GM23338 (cell line): ENCODE measurements at regions not wholly inside any gene's neighbourhood (a gene's known extent, or its start where the extent isn't known, plus 50 kb on each side); places are given as distances from the start of the nearest gene placed in this dataset.

Source experiments
- ATAC-seq: fragments of 200-7000 bp; cut with Tn5 transposase; 3 replicates; pipeline ENCODE4 v1.9.1; 2020
- DNase-seq: peaks from one replicate; pipeline ENCODE4 v3.0.0-alpha.2; 2015; ENCODE audit warnings: low spot score
- H2AFZ ChIP-seq: fragments of 200-600 bp; sonication (generic); 2 replicates; pipeline ENCODE4 v1.8.0; 2016; ENCODE audit warnings: antibody characterized with exemption, mild to moderate bottlenecking, moderate library complexity
- H3F3A ChIP-seq: fragments of 200-600 bp; sonication (generic); replicated peaks from 2 replicates; pipeline ENCODE4 v1.8.0; 2017; ENCODE audit warnings: antibody characterized with exemption, mixed run types, low read depth
- H3K27ac ChIP-seq: fragments of 200-600 bp; sonication (generic); 2 replicates; pipeline ENCODE4 v1.6.1; 2016; ENCODE audit warnings: low read depth
- H3K27me3 ChIP-seq: fragments of 200-600 bp; sonication (generic); 2 replicates; pipeline ENCODE4 v1.8.0; 2016; ENCODE audit warnings: mild to moderate bottlenecking, mixed run types, moderate library complexity; ENCODE audit not compliant: insufficient read depth
- H3K36me3 ChIP-seq: fragments of 200-600 bp; sonication (generic); 2 replicates; pipeline ENCODE4 v1.8.0; 2016; ENCODE audit warnings: mild to moderate bottlenecking; ENCODE audit not compliant: insufficient read depth
- H3K4me1 ChIP-seq: fragments of 200-600 bp; sonication (generic); 2 replicates; pipeline ENCODE4 v1.8.0; 2016; ENCODE audit warnings: mild to moderate bottlenecking, moderate library complexity; ENCODE audit not compliant: insufficient read depth
- H3K4me2 ChIP-seq: fragments of 200-600 bp; sonication (generic); 2 replicates; pipeline ENCODE4 v1.7.1; 2017; ENCODE audit warnings: mixed run types
- H3K4me3 ChIP-seq: fragments of 200-600 bp; sonication (generic); 2 replicates; pipeline ENCODE4 v1.6.1; 2016; ENCODE audit warnings: mixed run types
- H3K79me2 ChIP-seq: fragments of 200-600 bp; sonication (generic); replicated peaks from 2 replicates; pipeline ENCODE4 v1.8.0; 2017; ENCODE audit warnings: mild to moderate bottlenecking; ENCODE audit not compliant: insufficient read depth
- H3K9me2 ChIP-seq: fragments of 200-600 bp; sonication (generic); 2 replicates; pipeline ENCODE4 v1.8.0; 2017; ENCODE audit not compliant: insufficient read depth
- H4K20me1 ChIP-seq: fragments of 200-600 bp; sonication (generic); replicated peaks from 2 replicates; pipeline ENCODE4 v1.8.0; 2017; ENCODE audit warnings: mild to moderate bottlenecking; ENCODE audit not compliant: insufficient read depth
- H3K27ac Mint-ChIP-seq: 2 replicates; pipeline ENCODE4 v1.8.0; 2020; ENCODE audit warnings: inconsistent platforms, mild to moderate bottlenecking, moderate library complexity, mixed read lengths
- H3K27me3 Mint-ChIP-seq: 3 replicates; pipeline ENCODE4 v1.8.0; 2022; ENCODE audit warnings: low read depth, mild to moderate bottlenecking, moderate library complexity, mixed read lengths, inconsistent platforms; ENCODE audit not compliant: insufficient read depth, poor library complexity
- H3K36me3 Mint-ChIP-seq: 3 replicates; pipeline ENCODE4 v1.8.0; 2021; ENCODE audit warnings: low read depth, mild to moderate bottlenecking, inconsistent platforms, moderate library complexity, mixed read lengths
- H3K4me1 Mint-ChIP-seq: 3 replicates; pipeline ENCODE4 v1.8.0; 2020; ENCODE audit warnings: mild to moderate bottlenecking, inconsistent platforms, mixed read lengths
- H3K4me3 Mint-ChIP-seq: 3 replicates; pipeline ENCODE4 v1.8.0; 2021; ENCODE audit warnings: moderate library complexity, mild to moderate bottlenecking, inconsistent platforms, mixed read lengths
- H3K9me3 Mint-ChIP-seq: 3 replicates; pipeline ENCODE4 v1.8.0; 2020; ENCODE audit warnings: moderate library complexity, mild to moderate bottlenecking, inconsistent platforms, mixed read lengths
- CREB1 ChIP-seq: fragments of 250-450 bp; sonication (Bioruptor Pico); IDR thresholded peaks from 2 replicates; pipeline ENCODE4 v1.5.0; 2020; ENCODE audit warnings: low read depth, mild to moderate bottlenecking, moderate library complexity
- EZH2 ChIP-seq: fragments of 200-600 bp; sonication (generic); IDR thresholded peaks from one replicate; pipeline ENCODE4 v1.8.0; 2017; ENCODE audit warnings: antibody characterized with exemption, mild to moderate bottlenecking, low read depth; ENCODE audit not compliant: unreplicated experiment
- EZH2phosphoT487 ChIP-seq: fragments of 200-600 bp; sonication (generic); IDR thresholded peaks from one replicate; pipeline ENCODE4 v1.8.1; 2018; ENCODE audit warnings: antibody characterized with exemption; ENCODE audit not compliant: unreplicated experiment
- JUNB ChIP-seq: IDR thresholded peaks from one replicate; pipeline ENCODE4 v1.6.1; 2016; ENCODE audit warnings: antibody characterized with exemption; ENCODE audit not compliant: unreplicated experiment
- NANOG ChIP-seq: IDR thresholded peaks from 2 replicates; pipeline ENCODE4 v1.6.1; 2016; ENCODE audit warnings: antibody characterized with exemption, borderline replicate concordance
- POLR2AphosphoS5 ChIP-seq: IDR thresholded peaks from 2 replicates; pipeline ENCODE4 v1.6.1; 2016; ENCODE audit warnings: antibody characterized with exemption, low read depth
- STAT1 ChIP-seq: IDR thresholded peaks from one replicate; pipeline ENCODE4 v1.6.1; 2016; ENCODE audit warnings: antibody characterized with exemption; ENCODE audit not compliant: unreplicated experiment
- ZNF114 ChIP-seq: fragments of 250-450 bp; sonication (Bioruptor Pico); IDR thresholded peaks from 2 replicates; pipeline ENCODE4 v1.5.0; 2020; ENCODE audit warnings: mild to moderate bottlenecking, moderate library complexity
- ZNF331 ChIP-seq: fragments of 250-450 bp; sonication (Bioruptor Pico); IDR thresholded peaks from 2 replicates; pipeline ENCODE4 v1.5.0; 2020; ENCODE audit warnings: low read depth, mild to moderate bottlenecking, moderate library complexity
- TF ChIP-seq, protein P1 (sequence below): fragments of 250-450 bp; sonication (Bioruptor Pico); IDR thresholded peaks from 2 replicates; pipeline ENCODE4 v1.5.0; 2020; ENCODE audit warnings: mild to moderate bottlenecking, moderate library complexity
- TF ChIP-seq, protein P2 (sequence below): IDR thresholded peaks from 2 replicates; pipeline ENCODE4 v1.6.1; 2016; ENCODE audit warnings: antibody characterized with exemption
- TF ChIP-seq, protein P3 (sequence below): IDR thresholded peaks from one replicate; pipeline ENCODE4 v1.6.1; 2018; ENCODE audit warnings: antibody characterized with exemption; ENCODE audit not compliant: unreplicated experiment
- TF ChIP-seq, protein P4 (sequence below), 2 experiments: fragments of 200-600 bp in 1 of 2; sonication (generic) in 1 of 2; conservative IDR thresholded peaks; 2 replicates each; pipeline versions ENCODE4 v1.5.1 to v1.6.1; 2016 to 2017; ENCODE audit warnings: antibody characterized with exemption in 2 of 2, low read depth in 2 of 2, mild to moderate bottlenecking in 2 of 2, moderate library complexity in 1 of 2

DNA sequence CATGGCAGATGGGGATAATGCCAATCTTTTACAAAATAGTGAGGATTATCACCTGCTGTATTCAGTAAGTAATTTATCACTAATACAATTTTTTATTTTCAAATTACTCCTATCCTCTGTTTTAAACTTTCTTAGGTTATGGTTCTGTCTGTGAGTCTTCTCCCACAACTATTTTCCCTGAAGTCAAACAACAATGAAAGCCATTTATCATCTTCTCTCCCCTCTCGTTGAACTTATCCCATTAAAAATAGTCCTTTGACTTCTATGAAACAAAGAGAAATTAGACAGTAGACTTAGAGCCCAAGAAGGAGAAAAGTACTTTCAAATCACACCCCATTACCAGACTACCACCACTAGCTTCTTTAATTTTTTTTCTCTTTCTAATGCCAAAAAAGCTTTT is 147.7 kb downstream of the SIM1 start:
- TF ChIP-seq ZNF114 (CRISPR knock-in tag) (no peak), CREB1 (CRISPR knock-in tag) (no peak), NANOG (no peak), EZH2phosphoT487 (no peak), STAT1 (no peak), EZH2 (no peak), JUNB (no peak), POLR2AphosphoS5 (no peak), ZNF331 (no peak)
- TF ChIP-seq, protein P1, sequence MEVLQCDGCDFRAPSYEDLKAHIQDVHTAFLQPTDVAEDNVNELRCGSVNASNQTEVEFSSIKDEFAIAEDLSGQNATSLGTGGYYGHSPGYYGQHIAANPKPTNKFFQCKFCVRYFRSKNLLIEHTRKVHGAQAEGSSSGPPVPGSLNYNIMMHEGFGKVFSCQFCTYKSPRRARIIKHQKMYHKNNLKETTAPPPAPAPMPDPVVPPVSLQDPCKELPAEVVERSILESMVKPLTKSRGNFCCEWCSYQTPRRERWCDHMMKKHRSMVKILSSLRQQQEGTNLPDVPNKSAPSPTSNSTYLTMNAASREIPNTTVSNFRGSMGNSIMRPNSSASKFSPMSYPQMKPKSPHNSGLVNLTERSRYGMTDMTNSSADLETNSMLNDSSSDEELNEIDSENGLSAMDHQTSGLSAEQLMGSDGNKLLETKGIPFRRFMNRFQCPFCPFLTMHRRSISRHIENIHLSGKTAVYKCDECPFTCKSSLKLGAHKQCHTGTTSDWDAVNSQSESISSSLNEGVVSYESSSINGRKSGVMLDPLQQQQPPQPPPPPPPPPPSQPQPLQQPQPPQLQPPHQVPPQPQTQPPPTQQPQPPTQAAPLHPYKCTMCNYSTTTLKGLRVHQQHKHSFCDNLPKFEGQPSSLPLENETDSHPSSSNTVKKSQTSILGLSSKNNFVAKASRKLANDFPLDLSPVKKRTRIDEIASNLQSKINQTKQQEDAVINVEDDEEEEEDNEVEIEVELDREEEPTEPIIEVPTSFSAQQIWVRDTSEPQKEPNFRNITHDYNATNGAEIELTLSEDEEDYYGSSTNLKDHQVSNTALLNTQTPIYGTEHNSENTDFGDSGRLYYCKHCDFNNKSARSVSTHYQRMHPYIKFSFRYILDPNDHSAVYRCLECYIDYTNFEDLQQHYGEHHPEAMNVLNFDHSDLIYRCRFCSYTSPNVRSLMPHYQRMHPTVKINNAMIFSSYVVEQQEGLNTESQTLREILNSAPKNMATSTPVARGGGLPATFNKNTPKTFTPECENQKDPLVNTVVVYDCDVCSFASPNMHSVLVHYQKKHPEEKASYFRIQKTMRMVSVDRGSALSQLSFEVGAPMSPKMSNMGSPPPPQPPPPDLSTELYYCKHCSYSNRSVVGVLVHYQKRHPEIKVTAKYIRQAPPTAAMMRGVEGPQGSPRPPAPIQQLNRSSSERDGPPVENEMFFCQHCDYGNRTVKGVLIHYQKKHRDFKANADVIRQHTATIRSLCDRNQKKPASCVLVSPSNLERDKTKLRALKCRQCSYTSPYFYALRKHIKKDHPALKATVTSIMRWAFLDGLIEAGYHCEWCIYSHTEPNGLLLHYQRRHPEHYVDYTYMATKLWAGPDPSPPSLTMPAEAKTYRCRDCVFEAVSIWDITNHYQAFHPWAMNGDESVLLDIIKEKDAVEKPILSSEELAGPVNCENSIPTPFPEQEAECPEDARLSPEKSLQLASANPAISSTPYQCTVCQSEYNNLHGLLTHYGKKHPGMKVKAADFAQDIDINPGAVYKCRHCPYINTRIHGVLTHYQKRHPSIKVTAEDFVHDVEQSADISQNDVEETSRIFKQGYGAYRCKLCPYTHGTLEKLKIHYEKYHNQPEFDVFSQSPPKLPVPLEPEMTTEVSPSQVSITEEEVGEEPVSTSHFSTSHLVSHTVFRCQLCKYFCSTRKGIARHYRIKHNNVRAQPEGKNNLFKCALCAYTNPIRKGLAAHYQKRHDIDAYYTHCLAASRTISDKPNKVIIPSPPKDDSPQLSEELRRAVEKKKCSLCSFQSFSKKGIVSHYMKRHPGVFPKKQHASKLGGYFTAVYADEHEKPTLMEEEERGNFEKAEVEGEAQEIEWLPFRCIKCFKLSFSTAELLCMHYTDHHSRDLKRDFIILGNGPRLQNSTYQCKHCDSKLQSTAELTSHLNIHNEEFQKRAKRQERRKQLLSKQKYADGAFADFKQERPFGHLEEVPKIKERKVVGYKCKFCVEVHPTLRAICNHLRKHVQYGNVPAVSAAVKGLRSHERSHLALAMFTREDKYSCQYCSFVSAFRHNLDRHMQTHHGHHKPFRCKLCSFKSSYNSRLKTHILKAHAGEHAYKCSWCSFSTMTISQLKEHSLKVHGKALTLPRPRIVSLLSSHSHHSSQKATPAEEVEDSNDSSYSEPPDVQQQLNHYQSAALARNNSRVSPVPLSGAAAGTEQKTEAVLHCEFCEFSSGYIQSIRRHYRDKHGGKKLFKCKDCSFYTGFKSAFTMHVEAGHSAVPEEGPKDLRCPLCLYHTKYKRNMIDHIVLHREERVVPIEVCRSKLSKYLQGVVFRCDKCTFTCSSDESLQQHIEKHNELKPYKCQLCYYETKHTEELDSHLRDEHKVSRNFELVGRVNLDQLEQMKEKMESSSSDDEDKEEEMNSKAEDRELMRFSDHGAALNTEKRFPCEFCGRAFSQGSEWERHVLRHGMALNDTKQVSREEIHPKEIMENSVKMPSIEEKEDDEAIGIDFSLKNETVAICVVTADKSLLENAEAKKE (CRISPR knock-in tag) = no peak
- TF ChIP-seq, protein P2, sequence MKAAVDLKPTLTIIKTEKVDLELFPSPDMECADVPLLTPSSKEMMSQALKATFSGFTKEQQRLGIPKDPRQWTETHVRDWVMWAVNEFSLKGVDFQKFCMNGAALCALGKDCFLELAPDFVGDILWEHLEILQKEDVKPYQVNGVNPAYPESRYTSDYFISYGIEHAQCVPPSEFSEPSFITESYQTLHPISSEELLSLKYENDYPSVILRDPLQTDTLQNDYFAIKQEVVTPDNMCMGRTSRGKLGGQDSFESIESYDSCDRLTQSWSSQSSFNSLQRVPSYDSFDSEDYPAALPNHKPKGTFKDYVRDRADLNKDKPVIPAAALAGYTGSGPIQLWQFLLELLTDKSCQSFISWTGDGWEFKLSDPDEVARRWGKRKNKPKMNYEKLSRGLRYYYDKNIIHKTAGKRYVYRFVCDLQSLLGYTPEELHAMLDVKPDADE = no peak
- TF ChIP-seq, protein P3, sequence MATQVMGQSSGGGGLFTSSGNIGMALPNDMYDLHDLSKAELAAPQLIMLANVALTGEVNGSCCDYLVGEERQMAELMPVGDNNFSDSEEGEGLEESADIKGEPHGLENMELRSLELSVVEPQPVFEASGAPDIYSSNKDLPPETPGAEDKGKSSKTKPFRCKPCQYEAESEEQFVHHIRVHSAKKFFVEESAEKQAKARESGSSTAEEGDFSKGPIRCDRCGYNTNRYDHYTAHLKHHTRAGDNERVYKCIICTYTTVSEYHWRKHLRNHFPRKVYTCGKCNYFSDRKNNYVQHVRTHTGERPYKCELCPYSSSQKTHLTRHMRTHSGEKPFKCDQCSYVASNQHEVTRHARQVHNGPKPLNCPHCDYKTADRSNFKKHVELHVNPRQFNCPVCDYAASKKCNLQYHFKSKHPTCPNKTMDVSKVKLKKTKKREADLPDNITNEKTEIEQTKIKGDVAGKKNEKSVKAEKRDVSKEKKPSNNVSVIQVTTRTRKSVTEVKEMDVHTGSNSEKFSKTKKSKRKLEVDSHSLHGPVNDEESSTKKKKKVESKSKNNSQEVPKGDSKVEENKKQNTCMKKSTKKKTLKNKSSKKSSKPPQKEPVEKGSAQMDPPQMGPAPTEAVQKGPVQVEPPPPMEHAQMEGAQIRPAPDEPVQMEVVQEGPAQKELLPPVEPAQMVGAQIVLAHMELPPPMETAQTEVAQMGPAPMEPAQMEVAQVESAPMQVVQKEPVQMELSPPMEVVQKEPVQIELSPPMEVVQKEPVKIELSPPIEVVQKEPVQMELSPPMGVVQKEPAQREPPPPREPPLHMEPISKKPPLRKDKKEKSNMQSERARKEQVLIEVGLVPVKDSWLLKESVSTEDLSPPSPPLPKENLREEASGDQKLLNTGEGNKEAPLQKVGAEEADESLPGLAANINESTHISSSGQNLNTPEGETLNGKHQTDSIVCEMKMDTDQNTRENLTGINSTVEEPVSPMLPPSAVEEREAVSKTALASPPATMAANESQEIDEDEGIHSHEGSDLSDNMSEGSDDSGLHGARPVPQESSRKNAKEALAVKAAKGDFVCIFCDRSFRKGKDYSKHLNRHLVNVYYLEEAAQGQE = no peak
- TF ChIP-seq, protein P4, sequence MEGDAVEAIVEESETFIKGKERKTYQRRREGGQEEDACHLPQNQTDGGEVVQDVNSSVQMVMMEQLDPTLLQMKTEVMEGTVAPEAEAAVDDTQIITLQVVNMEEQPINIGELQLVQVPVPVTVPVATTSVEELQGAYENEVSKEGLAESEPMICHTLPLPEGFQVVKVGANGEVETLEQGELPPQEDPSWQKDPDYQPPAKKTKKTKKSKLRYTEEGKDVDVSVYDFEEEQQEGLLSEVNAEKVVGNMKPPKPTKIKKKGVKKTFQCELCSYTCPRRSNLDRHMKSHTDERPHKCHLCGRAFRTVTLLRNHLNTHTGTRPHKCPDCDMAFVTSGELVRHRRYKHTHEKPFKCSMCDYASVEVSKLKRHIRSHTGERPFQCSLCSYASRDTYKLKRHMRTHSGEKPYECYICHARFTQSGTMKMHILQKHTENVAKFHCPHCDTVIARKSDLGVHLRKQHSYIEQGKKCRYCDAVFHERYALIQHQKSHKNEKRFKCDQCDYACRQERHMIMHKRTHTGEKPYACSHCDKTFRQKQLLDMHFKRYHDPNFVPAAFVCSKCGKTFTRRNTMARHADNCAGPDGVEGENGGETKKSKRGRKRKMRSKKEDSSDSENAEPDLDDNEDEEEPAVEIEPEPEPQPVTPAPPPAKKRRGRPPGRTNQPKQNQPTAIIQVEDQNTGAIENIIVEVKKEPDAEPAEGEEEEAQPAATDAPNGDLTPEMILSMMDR (conservative IDR thresholded peaks at IDR 0.05; ENCODE audit: low read depth in 2 of 2) = no peak
- no peak overlapping the region for H3K4me3 ChIP-seq
- no peaks in the 10 kb centered on the region for H3K9me2 ChIP-seq
- ATAC-seq = no peak
- no peaks in the 10 kb centered on the region for H3F3A ChIP-seq
- H3K36me3 Mint-ChIP-seq = no peaks in the 10 kb centered on the region
- H3K36me3 ChIP-seq = no peaks in the 10 kb centered on the region
- H3K4me1 Mint-ChIP-seq = no peaks in the 10 kb centered on the region; the same call in 2 of the 3 replicates
- no peaks in the 10 kb centered on the region for H3K9me3 Mint-ChIP-seq
- H3K27me3 ChIP-seq = no peaks in the 10 kb centered on the region
- H3K4me2 ChIP-seq = no peak overlapping the region
- H3K27me3 Mint-ChIP-seq = peaks cover 3% of the 10 kb centered on the region
- H3K4me1 ChIP-seq = no peaks in the 10 kb centered on the region
- H3K27ac ChIP-seq = no peak overlapping the region
- no peak for DNase-seq
- no peaks in the 10 kb centered on the region for H4K20me1 ChIP-seq
- no peaks in the 10 kb centered on the region for H3K79me2 ChIP-seq
- no peak overlapping the region for H2AFZ ChIP-seq
- no peak overlapping the region for H3K27ac Mint-ChIP-seq
- H3K4me3 Mint-ChIP-seq = no peak overlapping the region
